RWPE1 (cell line): ENCODE measurements at regions not wholly inside any gene's neighbourhood (a gene's known extent, or its start where the extent isn't known, plus 50 kb on each side); places are given as distances from the start of the nearest gene placed in this dataset.
A peak's percentile ranks its signal among the peaks of the same experiment; 100 is the strongest.
"Not testable (repeated sequence)": the region's sequence is repeated elsewhere in the genome, so short reads cannot be mapped to it uniquely, and the experiment has no call there.

Experiments used
- CTCF ChIA-PET: fragments of 350-600 bp; sonication (Branson Sonifier 250); formaldehyde crosslinking; extraction: SDS; loops from one replicate; lab custom pipeline; 2021; lab: Yijun Ruan, JAX
- POLR2A ChIA-PET: fragments of 400-600 bp; formaldehyde crosslinking; extraction: SDS; loops from one replicate; lab custom pipeline; 2020; ENCODE audit warnings: antibody characterized with exemption; ENCODE audit not compliant: low non-redundant PET; lab: Yijun Ruan, JAX
- DNase-seq: peaks from one replicate; pipeline ENCODE4 v3.0.0; 2012; ENCODE audit warnings: low spot score
- H3K27ac ChIP-seq: fragments of 450-650 bp; 2 replicates; pipeline ENCODE4 v1.5.1; 2017
- CTCF ChIP-seq: fragments of 450-650 bp; conservative IDR thresholded peaks from 2 replicates; pipeline ENCODE4 v1.5.1; 2017; ENCODE audit warnings: low read depth, mild to moderate bottlenecking

- no peak for TF ChIP-seq CTCF
- no peak overlapping the region for H3K27ac ChIP-seq
- ChIA-PET CTCF (interaction anchor here (2.0 kb wide), 1 partner anchor 898 kb away, joined by 14 read pairs; the partner anchor contains the start of gene NDST3), POLR2A (no interaction called here)
- no peak for DNase-seq
Measured at GRCh38 chr4:117135634-117136354, 50.4 kb upstream of the TRAM1L1 start.

- H3K27ac ChIP-seq: no peak overlapping the region
- CTCF ChIA-PET: interaction anchor here (0.7 kb wide), 1 partner anchor 1013 kb away, joined by 3 read pairs; no protein-coding TSS in a partner anchor
- TF ChIP-seq CTCF: no peak
- peak; percentile 41 for DNase-seq
- POLR2A ChIA-PET: no interaction called here
Measured at GRCh38 chr4:117137145-117137544, 51.8 kb upstream of the TRAM1L1 start.

GRCh38 chr4:117138732-117139131, 53.4 kb upstream of the TRAM1L1 start:
- H3K27ac ChIP-seq, CTCF ChIA-PET, POLR2A ChIA-PET, DNase-seq: not testable (repeated sequence)

- TF ChIP-seq CTCF: no peak
- CTCF ChIA-PET: interaction anchor here (0.6 kb wide), 1 partner anchor 905 kb away, joined by 3 read pairs; no protein-coding TSS in a partner anchor
- POLR2A ChIA-PET: no interaction called here
- DNase-seq: no peak
- no peak overlapping the region for H3K27ac ChIP-seq
Measured at GRCh38 chr4:117154251-117154650, 68.9 kb upstream of the TRAM1L1 start.

GRCh38 chr4:117156806-117157205, 71.4 kb upstream of the TRAM1L1 start:
- no peak for TF ChIP-seq CTCF
- H3K27ac ChIP-seq: no peak overlapping the region
- CTCF ChIA-PET: no interaction called here
- POLR2A ChIA-PET: no interaction called here
- no peak for DNase-seq

GRCh38 chr4:117157360-117157759, 72.0 kb upstream of the TRAM1L1 start:
- TF ChIP-seq CTCF: no peak
- DNase-seq: no peak
- ChIA-PET POLR2A (no interaction called here), CTCF (no interaction called here)
- no peak overlapping the region for H3K27ac ChIP-seq

GRCh38 chr4:117162976-117163375, 77.6 kb upstream of the TRAM1L1 start:
- no peak for DNase-seq
- no peak overlapping the region for H3K27ac ChIP-seq
- CTCF ChIA-PET: no interaction called here
- POLR2A ChIA-PET: no interaction called here
- no peak for TF ChIP-seq CTCF
